GM21381 (cell line): ENCODE measurements at regions not wholly inside any gene's neighbourhood (a gene's known extent, or its start where the extent isn't known, plus 50 kb on each side); places are given as distances from the start of the nearest gene placed in this dataset.

ENCODE experiments used
- ATAC-seq: cut with Tn5 transposase; IDR thresholded peaks from one replicate; pipeline ENCODE4 v1.9.1; 2021; ENCODE audit warnings: mild to moderate bottlenecking, moderate library complexity; ENCODE audit not compliant: unreplicated experiment

DNA sequence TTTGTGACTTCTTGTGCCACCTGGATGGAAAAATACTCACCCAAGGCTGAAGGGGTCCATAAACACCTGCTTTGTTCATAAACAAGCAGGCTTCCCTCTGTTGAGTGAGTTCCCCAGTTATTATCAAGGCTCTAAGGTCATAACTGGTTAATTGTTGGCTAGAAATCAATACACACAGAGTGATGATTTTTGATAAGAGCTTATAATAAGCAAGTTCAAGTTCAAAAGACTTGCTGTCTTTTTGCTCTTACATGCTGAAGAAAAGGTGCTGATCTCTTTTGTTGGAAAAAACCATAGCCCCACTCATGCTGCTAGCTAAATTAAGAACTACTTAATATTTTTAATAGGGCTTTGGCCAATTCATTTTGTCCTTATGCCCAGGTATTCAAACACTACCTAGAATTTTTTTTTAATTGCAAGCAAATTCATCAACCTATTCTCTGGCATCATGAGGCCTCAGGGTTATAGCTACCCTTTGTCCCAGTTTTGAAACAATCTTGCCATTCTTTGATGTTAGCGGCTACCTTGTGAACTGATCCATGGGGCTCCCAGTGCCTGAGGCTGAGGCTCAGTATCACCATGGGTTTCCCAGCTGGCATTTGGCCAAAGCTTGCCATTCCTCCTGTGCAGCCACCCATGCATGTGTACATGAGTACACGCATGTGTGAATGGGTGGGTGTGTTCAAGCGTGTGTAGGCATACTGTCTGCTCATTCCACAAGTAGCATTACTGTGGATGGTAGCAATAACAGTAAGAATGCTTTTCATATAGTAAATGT, 127.6 kb upstream of the LPP start:
- ATAC-seq, result no peak

DNA sequence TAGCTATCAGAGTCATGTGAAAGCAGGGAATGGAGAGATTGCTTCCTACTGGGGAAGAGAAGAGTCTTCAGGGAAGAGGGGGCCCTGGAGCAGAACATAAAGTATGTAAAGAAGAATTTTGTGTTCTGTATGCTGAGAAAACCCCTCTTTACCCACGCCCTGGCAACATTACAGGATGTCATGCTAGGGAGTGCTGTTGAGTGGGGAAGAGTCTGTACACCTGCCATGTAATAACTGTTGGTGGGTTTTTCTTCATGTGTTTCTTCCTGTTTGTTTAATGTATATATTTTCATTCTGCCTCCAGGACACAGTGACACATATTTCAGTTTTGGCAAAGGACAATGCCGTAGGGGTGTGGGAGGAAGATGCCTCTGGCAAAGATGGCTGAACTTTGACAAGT, 122.8 kb upstream of the LPP start:
- ATAC-seq, result no peak

DNA sequence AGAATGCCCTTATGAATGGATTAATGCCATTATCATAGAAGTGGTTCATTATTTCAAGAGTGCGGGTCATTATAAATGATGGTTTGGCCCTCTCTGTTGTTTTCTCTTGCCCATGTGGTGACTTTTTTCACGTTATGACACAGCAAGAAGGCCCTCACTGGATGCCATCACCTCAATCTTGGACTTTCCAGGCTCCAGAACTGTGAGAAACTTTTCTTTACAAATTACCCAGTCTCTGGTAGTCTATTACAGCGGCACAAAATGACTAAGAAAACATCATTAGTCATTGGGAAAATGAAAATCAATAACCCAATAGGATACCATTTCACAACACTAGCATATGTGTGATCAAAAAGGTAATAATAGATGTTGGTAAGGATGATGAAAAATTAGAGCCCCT, 119.0 kb upstream of the LPP start:
- no peak for ATAC-seq

- ATAC-seq, result no peak
Measured at GRCh38 chr3:188036375-188037194, 117.4 kb upstream of the LPP start.

DNA sequence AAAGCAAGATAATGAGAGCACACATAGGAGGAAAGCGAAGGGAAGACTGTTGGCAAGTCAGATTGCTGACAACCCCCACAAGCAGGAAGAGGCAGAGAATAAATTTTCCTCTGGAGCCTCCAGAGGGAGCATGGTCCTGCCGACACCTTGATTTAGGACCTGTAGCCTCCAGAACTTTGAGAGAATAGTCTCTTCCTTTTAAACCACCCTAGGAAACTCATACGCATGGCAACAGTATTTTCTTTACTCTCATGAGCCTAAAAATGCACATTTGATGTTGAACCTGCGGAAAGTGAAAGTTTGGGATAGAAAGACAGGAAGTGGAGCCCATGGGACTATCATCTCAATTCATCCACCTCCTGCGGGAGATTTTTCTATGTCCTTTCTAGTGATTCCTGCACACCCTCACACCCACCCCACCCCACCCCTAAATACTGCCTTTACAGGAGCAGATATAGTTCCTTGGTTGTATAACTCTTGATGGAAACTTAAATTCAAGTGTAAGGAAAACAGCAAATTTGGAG, 116.7 kb upstream of the LPP start:
- no peak for ATAC-seq

DNA sequence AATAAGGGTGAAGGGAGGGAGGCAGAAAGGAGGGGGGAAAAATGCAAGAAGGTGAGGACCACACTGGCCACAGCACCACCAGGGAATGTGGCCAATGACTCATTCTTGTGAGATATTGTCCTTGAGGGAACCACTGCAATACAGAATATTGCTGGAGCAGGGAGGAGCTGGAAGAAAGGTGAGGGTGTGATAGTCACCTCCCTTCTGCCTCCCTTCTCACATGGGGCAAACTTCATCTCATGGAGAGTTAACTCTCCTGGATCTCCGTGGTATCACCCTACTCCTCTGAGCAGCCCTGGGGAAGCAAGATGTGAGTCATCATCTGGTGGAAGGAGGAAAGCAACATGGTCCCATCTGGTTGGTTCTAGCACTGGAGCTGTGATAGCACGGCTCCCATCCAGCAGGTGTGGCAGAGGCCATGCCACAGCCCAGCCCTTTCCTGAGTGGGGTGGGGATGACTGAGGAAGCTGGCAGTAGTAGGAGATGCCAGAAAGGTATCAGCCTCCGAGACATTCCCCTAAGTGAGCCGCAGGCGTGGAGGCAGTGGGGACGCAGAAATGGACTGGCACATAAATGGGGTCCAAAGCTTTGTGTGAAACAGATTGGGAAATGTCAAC, 115.9 kb upstream of the LPP start:
- ATAC-seq, result no peak

- no peak for ATAC-seq
Measured at GRCh38 chr3:188041193-188041592, 112.8 kb upstream of the LPP start.

- ATAC-seq, result no peak
Measured at GRCh38 chr3:188041895-188042294, 112.1 kb upstream of the LPP start.

GRCh38 chr3:188042466-188042865, 111.5 kb upstream of the LPP start:
- ATAC-seq, result no peak

- ATAC-seq, result no peak
Measured at GRCh38 chr3:188043891-188044290, 110.1 kb upstream of the LPP start.

DNA sequence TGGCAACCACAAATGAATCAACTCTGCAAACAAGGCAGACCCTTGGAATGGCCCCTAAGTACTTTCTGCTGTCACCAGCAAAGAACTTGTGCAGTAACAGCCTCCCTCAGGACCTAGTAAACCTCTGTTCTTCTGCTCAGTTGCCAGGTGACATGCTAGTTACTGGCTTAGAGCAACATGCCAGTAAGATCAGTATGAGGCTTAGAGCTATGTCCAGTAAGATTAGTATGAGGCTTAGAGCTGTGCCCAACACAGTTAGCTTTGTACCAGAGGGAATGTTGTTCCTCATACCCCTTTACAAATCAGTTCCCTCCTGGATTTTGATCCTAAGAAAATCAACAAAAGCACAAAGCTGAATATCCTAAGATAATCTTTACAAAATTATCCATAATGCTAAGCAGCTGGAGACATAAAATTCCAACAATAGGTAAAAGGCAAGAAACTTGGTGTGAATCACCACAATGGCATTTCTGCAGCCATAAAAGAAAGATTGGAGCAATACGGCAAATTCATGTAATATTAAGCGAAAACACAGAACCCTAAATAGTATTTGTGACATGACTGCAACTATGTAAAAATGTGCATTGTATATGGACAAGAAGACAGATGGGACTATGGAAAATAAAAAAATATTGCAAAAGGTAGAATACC, 107.3 kb upstream of the LPP start:
- ATAC-seq, result no peak

GRCh38 chr3:188047536-188047935, 106.4 kb upstream of the LPP start:
- ATAC-seq, result no peak

DNA sequence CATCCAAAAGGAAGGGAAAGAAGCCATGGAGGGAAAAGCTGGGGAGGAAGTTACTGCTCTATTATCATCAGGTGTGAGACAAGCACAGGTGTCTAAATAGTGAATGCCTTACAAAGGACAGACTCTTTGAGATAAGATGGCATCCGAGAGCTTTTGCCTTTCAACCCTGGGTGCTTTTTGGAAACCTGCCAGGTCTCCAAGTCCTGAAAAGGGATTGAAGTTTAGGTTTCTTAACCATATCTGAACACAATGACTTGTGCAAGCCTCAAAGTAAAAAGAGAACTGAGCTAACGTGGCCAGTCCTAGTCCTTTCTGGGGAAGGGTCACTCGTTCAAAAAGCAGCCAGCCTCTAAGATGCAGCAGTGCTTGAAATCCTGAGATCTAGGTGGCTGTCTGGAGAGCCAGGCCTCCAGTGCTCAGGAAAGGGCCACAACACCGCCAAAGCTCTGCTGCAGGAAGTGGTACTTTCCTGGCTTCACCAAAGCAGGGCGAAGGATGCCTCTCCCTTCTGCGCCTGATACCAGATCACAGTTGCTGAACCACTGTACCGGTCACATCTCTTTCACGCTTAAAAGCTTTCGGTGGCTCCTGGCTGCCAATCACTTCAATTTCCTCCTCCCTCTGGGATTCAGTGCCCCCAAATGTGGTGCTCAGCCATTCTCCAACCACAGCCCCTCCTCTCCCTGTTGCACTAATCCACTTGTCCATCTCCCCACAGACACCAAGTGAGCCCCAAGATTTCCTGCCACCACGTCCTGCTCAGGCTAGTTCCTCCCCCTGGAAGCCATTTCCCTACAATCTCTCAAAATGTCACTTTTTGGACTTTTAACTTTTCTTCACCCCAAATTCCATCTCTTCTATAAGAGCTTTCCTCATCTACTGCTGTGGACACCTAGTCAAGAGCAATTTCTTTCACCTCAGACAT, 104.1 kb upstream of the LPP start:
- ATAC-seq, result no peak

DNA sequence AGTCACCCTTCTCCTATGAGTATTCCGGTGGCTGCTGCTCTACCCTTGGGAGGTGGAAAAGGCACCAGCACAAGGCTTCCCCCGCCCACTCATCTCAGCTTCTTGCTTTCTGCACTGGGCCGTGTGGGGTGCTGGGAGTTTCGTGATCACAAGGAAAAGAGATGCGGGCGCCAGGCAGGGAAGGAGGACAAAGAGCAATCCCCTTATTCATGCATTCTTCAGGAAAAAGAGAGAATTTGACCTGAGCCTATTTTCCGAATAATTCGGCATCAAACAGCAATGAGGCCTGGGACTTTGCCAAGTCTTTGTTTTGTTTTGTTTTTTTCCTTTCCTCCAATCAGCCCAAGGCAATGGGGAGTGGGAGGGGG, 102.2 kb upstream of the LPP start:
- ATAC-seq, result no peak

GRCh38 chr3:188052169-188053035, 101.6 kb upstream of the LPP start:
- ATAC-seq, result no peak

- no peak for ATAC-seq
Measured at GRCh38 chr3:188053036-188053340, 101.0 kb upstream of the LPP start.

DNA sequence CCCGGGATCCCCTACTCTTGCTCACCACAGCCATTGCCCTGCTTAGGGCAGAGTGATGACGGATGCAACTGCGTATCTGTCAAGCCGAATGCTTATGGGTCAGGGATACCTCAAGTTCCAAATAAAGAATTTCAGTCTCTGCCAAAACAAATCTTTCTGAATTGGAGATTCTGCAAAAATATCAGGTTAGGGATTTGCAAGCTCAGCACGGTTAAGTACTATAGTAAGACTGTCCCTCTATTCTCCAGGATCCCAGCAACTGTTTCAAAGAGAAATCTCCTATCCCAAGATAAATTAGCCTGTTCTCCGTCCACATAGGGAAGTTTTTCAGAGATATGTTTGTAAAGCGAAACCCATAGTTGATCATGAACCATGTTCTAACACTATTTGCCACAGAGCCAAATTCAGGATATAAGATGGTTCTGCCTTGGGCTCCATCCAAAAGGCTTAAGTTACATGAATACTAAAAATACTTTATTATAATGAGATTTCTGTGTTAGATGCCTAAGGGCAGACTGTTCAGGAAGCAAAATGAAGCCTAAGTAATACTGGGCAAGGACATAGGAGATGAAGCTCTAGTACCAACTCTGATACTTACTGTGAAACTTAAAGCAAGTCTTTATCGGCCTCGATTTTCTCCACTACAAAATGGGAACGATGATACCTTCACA, 100.1 kb upstream of the LPP start:
- ATAC-seq, result no peak

DNA sequence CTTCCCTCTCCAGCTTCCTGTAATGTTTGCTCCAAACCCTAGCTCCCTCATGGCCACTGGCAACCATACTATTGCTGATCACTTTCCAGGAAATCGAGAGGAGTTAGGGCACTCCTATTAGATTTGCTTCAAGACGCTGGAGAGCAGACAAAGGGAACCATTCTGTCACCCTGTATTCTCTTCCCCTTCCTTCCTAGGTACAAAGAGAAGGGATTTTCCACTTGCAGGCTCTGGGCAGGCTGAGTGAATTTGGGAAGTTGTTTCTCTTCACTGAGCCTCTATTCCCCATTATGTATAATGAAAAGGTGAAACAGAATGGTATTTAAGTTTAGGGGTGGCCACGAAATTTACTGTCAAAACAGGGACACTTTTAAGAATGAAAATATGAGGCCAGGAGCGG, 99.4 kb upstream of the LPP start:
- no peak for ATAC-seq

DNA sequence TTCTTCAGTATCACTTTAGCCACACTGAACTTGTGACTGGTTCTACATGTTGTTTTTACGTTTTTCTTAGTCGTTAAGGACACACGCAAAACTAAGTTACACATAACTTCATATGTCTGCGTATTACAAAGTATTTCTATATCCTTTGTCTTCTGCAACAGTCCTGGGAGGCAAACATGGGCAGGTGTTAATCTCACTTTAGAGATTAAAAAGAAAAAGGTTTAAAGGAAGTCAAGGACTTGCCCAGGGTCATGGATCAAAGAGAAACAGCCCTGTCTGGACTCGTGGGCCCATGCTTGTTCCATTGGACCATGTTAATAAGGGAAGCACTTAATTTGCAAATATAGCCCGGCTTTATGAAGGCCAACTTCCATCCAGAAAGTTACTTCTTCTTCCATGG, 98.6 kb upstream of the LPP start:
- no peak for ATAC-seq
